NCI-H1417 (cell line): ENCODE measurements at regions not wholly inside any gene's neighbourhood (a gene's known extent, or its start where the extent isn't known, plus 50 kb on each side); places are given as distances from the start of the nearest gene placed in this dataset.
"Not testable (repeated sequence)": the region's sequence is repeated elsewhere in the genome, so short reads cannot be mapped to it uniquely, and the experiment has no call there.

Experiments used
- DNase-seq, 3 experiments: peaks; one replicate each; lab custom pipeline; 2025; lab: John Stamatoyannopoulos, UW

DNA sequence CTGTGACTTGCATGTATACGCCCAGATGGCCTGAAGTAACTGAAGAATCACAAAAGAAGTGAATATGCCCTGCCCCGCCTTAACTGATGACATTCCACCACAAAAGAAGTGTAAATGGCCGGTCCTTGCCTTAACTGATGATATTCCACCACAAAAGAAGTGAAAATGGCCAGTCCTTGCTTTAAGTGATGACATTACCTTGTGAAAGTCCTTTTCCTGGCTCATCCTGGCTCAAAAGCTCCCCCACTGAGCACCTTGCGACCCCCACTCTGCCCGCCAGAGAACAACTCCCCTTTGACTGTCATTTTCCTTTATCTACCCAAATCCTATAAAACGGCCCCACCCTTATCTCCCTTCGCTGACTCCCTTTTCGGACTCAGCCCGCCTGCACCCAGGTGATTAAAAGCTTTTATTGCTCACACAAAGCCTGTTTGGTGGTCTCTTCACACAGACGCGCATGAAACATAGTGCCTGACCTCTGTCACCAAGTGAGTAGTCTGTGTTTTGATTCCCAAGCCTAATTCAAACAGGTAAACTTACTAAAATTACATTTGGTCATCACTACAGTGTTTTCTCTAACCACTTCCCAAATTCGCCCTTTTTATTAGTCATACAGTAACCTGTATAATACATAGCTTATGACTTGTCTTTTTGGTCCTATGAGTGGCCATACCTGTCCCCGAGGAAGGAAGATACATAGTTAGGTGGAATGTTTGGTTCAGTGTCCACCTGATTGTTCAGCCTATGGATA, 140.7 kb upstream of the PROK2 start:
- DNase-seq = not testable (repeated sequence)

GRCh38 chr3:71924721-71925120, 139.8 kb upstream of the PROK2 start:
- no peak for DNase-seq

DNA sequence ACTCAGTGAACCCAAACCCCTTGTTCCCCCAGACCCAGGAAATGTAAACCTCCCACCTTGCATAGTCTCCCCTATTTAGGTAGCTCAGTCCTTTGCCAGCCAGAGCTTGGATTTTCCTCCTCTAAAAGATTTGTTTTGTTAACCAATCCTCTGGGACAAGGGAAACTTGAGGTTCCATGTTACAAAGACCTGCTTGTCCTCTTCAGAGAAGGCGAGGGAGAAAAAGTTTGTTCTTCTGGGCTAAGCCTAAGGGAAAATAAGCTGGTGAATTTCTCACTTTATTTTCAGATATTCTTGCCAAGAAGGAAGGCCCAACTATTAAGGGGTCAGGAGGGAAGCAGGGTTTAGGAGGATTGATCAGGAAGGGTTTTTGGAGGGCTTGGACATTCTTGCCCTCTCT, 136.1 kb upstream of the PROK2 start:
- no peak for DNase-seq

- DNase-seq = no peak
Observed at GRCh38 chr3:71919572-71919971, 134.6 kb upstream of the PROK2 start.

- no peak for DNase-seq
Observed at GRCh38 chr3:71917545-71917944, 132.6 kb upstream of the PROK2 start.

DNA sequence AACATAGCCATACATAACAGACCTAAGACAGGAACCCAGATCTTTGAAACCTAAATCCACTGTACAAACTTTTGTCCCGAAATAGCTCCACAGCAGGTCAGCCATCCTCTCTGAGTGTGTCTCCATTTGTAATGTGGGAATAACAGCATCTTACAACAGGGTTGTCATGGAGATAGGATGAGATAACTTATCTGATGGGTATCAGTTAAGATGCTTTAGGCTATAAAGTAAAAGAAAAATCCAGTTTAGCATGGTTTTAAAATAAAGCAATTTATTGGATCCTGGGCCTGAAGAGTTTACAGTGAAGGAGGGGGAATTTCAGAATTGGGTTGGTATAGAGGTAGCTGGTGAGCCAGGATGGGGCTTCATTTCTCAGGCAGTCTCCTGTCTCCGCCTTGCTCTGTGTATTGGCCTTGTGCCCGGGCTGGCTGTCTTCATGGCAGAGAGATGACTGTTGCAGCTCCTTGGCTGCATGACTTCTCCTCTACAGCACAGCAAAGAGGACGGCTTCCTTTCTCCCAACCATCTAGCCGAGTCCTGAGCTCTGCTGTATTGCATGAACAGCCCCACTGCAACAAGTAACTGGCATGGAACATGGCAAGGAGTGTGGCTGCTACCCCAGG, 131.9 kb upstream of the PROK2 start:
- no peak for DNase-seq

GRCh38 chr3:71912839-71913495, 128.0 kb upstream of the PROK2 start:
- DNase-seq = no peak

- no peak for DNase-seq
Observed at GRCh38 chr3:71910108-71910507, 125.2 kb upstream of the PROK2 start.

DNA sequence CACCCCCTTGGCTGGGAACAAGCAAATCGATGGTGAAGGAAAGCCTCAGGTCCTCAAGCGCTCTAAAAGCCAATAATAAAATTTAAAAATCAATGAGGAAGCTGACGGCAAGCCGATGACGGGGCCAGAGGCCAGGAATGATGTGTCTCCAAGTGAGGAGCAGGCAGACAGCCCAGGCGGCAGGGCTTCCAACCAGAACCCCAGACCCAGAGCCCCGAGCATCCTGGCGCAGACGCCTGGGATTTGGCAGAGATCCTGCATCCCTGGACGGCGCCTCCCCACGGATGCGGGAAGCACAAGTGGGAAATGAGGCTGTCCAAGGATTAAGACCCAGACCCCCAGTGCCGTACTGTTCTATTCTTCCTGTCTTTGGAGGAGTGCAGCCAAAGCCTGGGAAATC, 123.0 kb upstream of the PROK2 start:
- DNase-seq = no peak

DNA sequence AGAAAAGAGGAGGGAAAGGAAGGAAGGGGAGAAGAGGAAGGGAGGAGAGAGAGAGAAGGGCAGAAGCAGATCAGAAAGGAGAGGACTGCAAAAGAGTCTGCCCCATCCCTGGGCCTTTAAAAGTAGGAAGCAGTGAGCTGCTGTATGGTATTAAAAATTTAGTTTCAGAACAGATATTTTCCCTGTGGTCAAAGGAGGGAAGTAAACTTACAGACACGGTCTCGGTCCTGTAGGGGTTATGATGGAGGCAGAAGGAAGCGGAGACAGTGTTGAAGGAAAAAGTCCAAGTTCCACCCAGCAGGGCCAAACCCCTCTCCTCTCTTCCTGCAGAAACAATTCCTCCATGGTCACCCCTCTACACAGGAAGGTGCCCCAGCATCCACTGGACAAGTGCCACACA, 122.0 kb upstream of the PROK2 start:
- DNase-seq = no peak

GRCh38 chr3:71905426-71905825, 120.5 kb upstream of the PROK2 start:
- no peak for DNase-seq

DNA sequence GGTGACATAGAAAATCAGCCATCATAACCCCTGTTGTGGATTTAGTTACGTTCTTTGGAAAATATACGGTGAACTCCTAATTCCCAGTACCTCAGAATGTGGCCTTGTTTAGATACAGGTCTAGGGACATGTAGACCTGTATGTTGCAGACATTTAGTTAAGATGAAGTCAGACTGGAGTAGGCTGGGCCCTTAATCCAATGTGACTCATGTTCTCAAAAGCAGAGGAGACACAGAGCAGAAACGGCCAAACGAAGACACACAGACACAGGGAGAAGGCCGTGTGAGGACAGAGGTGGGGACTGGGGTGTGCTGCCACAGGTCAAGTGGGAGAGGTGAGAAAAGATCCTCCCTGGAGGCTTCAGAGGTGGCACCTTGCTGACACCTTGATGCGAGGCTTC, 119.0 kb upstream of the PROK2 start:
- no peak for DNase-seq

- no peak for DNase-seq
Observed at GRCh38 chr3:71903112-71903495, 118.2 kb upstream of the PROK2 start.

GRCh38 chr3:71902258-71903111, 117.5 kb upstream of the PROK2 start:
- DNase-seq = no peak

DNA sequence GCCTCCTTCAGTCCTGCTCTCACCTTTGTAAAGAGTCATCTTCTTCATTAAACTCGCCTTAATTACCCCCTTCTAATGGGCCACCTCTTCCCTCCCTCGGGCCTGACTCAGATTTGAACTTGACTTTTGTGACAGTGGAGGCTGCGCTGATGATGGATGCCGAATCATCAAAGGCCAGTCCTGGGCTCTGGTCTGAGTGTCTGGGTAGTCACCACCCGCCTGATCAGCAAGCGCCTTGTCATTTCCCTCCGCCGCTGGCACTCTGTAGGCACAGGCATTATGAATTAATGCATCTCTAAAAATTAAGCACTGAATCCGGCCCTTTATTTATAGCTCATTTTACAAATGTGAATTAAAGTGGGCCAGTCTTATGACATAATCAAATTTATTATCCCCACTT, 116.7 kb upstream of the PROK2 start:
- DNase-seq = no peak

DNA sequence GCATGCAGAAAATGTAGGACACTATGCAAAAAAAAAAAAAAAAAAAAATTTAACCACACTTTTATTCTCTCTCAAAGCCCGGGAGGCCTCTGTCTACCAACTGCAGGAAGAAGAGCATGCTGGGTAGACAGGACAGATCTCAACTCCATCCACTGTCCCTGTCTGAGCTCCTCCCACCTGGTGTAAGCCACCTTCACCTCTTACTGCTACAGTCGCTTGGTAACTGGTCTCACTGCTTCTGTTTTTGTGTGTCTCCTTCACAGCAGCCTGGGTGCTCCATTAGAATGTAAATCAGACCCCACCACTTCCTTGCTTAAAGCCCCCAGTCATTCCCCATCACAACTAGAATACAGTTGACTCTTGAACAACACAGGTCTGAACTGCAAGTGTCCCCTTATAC, 115.1 kb upstream of the PROK2 start:
- DNase-seq = no peak

GRCh38 chr3:71896751-71897150, 111.8 kb upstream of the PROK2 start:
- DNase-seq = no peak

DNA sequence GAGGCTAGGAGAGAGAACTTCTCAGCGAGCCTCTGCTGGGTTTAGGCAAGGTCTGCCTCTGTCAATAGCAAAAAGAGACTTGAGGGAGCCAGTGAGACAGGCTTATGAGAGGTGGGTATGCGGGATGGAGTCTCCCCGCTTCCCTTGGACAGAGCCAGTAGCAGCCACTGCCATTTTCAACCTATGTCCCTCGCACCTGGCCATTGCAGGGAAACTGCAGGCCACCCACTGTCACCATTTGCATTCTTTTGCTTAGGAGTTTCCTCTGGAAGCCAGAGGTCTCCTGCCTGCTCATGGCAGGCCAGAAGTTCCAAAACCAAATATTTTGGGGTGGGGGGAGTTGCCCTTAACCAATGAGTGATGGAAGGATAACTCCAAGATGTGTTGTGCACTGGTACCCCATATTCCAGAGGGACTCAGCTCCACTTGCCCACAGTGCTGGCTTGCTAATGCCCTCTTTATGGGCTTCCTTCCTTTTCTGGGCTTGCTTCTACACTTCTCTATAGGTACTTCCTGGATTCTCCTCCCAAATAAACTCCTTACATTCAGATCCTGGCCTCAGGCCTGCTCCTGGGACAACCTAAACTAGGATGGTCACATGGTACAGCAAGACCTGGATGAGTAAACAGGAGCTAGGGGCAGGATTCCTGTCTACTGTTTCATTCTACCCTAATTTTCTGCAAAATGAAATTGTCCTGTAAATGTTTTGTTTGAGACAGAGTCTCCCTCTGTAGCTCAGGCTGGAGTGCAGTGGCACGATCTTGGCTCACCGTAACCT, 108.9 kb upstream of the PROK2 start:
- DNase-seq = no peak

DNA sequence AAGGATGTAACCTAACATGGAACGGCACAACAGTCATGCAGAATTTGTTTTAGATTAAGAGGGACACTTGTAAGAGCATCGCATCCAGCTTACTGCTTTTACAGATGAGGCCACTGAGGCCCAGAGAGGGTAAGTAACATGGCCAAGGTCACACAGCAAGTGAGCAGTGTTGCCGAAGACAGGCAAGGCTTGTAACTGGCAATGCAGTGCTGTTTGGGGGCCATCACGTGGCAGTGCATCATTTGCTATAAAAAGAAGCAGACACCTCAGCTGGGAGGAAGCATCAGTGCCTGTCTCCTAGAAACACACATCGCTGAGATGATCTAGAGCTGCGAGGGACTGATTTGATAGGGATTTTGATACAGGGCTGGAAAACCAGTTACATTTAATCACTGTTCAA, 108.2 kb upstream of the PROK2 start:
- peak in 1 of 3 experiments; percentile 0 for DNase-seq

- DNase-seq = no peak
Observed at GRCh38 chr3:71891483-71891882, 106.5 kb upstream of the PROK2 start.

DNA sequence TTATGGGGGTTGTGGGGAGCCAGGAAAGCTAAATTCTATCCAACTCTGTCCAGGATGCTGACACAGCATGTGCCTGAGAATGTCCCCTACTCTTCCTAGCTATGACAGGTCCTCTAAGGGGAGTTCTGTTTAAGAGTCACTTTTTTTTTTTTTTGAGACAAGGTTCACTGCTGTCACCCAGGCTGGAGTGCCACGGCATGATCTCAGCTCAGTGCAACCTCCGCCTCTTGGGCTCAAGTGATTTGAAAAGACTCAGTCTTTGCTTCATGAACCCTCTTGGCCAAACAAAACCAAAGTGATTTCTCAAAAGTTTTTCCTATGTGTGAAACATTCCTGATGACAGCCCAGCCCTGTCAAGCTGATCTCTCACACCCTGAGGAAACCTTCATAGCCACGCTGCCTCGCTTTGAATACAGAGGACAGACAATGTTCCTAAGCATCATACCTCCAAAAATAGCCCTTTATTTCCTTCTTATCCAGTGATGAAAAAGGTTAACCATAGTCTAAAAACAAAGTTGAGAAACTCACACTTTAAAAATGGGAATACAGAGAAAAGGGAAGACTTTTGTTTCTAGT, 105.5 kb upstream of the PROK2 start:
- DNase-seq = no peak
